ENCODE measurements at regions not wholly inside any gene's neighbourhood (a gene's known extent, or its start where the extent isn't known, plus 50 kb on each side); places are given as distances from the start of the nearest gene placed in this dataset.

DNA sequence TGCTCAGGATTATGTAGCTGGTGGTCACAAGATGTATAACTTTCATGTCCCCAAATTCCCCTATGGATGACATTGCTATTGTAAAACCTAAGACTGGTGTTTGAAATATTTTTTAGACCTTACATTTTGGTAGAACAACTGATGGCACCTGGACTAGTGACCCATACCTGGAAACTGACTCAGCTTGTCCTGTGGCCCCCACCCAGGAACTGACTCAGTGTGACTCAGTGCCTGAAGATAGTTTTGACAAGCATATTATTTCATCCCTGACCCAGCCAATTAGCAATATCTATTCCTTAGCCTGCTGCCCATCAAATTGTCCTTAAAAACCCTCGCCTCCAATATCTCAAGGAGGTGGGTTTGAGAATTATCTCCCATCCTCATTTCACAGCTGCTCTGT is 90.9 kb upstream of the GRIK2 start:
- no peak for TF ChIP-seq CTCF (IDR thresholded peaks at IDR 0.05; ENCODE audit: low read depth, low read length)
- TF ChIP-seq POLR2A (IDR thresholded peaks at IDR 0.05; ENCODE audit: extremely low read depth, insufficient read length), result no peak
